ENCODE measurements at regions not wholly inside any gene's neighbourhood (a gene's known extent, or its start where the extent isn't known, plus 50 kb on each side); places are given as distances from the start of the nearest gene placed in this dataset.

DNA sequence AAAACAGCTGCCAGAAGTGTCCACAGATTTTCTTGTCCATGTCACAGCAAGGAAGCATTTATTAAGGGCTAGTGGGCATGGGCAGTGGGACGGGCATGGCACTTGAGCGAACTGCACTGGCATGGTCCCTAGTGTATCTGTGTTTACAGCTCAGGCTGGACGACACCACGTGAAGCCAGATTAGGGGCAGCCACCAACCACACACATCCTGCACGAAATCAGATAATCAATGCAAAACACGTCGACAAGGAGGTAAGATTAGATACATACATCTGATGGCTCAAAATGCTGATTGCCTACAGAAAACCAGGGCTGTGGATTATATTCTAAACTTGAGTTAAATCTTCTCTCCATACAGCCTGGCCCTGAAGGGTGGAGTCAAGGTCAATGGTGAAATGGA lies 103.8 kb upstream of the ATP6AP2 start:
- Histone ChIP-seq H3K9me3 (no peaks in the 10 kb centered on the region), H3K4me3 (no peak overlapping the region), H3K4me1 (no peaks in the 10 kb centered on the region), H3K36me3 (ENCODE audit: low read depth, missing control alignments) (no peaks in the 10 kb centered on the region), H3K27ac (no peak overlapping the region), H3K27me3 (no peaks in the 10 kb centered on the region)
- TF ChIP-seq, protein P1, sequence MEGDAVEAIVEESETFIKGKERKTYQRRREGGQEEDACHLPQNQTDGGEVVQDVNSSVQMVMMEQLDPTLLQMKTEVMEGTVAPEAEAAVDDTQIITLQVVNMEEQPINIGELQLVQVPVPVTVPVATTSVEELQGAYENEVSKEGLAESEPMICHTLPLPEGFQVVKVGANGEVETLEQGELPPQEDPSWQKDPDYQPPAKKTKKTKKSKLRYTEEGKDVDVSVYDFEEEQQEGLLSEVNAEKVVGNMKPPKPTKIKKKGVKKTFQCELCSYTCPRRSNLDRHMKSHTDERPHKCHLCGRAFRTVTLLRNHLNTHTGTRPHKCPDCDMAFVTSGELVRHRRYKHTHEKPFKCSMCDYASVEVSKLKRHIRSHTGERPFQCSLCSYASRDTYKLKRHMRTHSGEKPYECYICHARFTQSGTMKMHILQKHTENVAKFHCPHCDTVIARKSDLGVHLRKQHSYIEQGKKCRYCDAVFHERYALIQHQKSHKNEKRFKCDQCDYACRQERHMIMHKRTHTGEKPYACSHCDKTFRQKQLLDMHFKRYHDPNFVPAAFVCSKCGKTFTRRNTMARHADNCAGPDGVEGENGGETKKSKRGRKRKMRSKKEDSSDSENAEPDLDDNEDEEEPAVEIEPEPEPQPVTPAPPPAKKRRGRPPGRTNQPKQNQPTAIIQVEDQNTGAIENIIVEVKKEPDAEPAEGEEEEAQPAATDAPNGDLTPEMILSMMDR (IDR thresholded peaks at IDR 0.05) = no peak
- no peak for TF ChIP-seq POLR2A (IDR thresholded peaks at IDR 0.05)
- no peak for DNase-seq
- WGBS, 2 donors = 71 to 88% methylated on average over 6 to 7 of the region's 7 CpGs
- intact Hi-C loops (cut with DNase I; ENCODE audit: low total_unique reads) = no loop called here

DNA sequence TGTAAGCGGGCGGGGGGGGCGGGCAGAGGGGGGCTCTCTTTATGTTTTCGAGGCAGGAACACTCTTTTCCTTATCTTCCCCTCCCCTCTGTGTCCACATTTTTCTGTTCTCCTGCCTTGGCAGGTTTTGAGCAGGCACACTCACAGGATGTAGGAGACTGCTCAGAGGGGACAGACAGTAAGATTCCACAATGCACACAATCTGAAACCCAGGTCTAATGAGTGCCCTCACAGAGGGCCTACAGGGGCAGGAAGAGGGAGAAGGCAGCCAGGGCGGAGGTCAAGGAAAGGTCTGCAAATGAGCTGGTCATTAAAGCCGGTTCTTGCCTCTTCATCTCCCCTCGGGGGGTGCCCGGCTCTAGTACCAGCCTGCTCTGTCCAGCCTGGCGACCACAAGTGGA lies 106.1 kb upstream of the ATP6AP2 start:
- 70% methylated on average over 9 of the region's 9 CpGs; no CpG with 5 or more reads in 1 of the 2 donors for WGBS, 2 donors
- no peaks in the 10 kb centered on the region for H3K9me3 ChIP-seq
- intact Hi-C loops (cut with DNase I; ENCODE audit: low total_unique reads) = no loop called here
- H3K27me3 ChIP-seq = no peaks in the 10 kb centered on the region
- H3K4me3 ChIP-seq = no peak overlapping the region
- H3K4me1 ChIP-seq = no peaks in the 10 kb centered on the region
- TF ChIP-seq, protein P1 (IDR thresholded peaks at IDR 0.05) = no peak
- no peak for TF ChIP-seq POLR2A (IDR thresholded peaks at IDR 0.05)
- no peak for DNase-seq
- H3K27ac ChIP-seq = no peak overlapping the region
- no peaks in the 10 kb centered on the region for H3K36me3 ChIP-seq (ENCODE audit: low read depth, missing control alignments)

DNA sequence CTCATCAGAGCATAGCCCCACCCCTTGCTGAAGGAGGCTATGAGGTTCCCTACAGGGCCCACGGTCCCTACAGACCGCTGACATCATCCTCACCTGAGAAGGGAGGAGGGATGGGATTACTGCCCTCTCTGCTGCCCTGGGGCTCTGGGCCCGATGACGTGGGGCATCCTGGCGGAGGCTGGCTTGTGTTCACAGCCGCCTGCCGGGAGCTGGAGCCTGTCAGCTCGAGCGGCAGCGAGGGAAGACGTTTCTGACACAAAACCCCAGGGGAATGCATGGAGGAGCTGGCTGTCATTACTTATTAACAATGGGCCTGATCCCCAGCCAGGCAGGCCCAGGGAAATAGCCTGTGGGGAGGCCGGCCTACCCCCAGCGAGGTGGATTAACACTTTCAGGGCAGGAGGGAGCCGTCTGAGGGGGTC lies 106.6 kb upstream of the ATP6AP2 start:
- intact Hi-C loops (cut with DNase I; ENCODE audit: low total_unique reads) = no loop called here
- Histone ChIP-seq H3K4me3 (no peak overlapping the region), H3K9me3 (no peaks in the 10 kb centered on the region), H3K27me3 (no peaks in the 10 kb centered on the region), H3K27ac (no peak overlapping the region), H3K4me1 (no peaks in the 10 kb centered on the region), H3K36me3 (ENCODE audit: low read depth, missing control alignments) (no peaks in the 10 kb centered on the region)
- 59 to 75% methylated on average over 9 to 13 of the region's 14 CpGs for WGBS, 2 donors
- DNase-seq = no peak
- TF ChIP-seq, protein P1 (IDR thresholded peaks at IDR 0.05) = no peak
- no peak for TF ChIP-seq POLR2A (IDR thresholded peaks at IDR 0.05)

DNA sequence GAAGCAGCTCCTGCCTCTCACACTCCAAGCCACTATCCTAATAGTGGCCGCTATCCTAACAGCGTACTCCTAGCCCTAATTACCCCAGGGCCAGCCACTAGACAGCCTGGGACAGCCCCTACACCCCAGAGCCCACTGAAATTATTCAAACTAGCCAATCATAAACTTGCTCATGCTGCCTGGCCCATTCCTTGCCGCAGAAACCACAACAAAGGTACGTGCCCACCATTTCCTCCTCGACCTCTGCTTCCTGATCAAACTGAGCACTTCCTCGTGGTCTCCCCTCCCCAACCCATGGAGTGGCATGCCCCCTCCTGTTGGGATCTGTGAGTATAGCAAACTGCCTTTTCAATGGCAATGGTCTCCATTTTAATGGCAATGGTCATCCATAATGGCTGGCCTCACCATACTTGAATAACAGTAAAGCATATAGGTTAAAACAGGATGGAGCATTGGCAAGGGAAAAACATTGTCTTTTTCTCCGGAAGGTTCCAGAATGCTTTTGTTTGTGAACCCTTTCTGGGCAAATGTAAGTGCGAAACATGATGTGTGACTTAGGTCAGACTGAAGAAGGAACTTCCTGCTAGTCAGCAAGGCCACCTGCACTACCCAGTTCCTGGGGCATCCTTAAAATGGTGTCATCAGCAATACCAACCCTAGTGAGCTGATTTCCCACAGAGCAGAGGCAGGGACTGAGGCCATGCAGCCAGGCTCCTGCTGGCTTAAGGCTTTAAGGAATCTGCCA lies 107.1 kb upstream of the ATP6AP2 start:
- 82 to 86% methylated on average over 2 to 8 of the region's 8 CpGs for WGBS, 2 donors
- no peak overlapping the region for H3K27ac ChIP-seq
- DNase-seq = no peak
- TF ChIP-seq, protein P1 (IDR thresholded peaks at IDR 0.05) = no peak
- no peak for TF ChIP-seq POLR2A (IDR thresholded peaks at IDR 0.05)
- no peaks in the 10 kb centered on the region for H3K4me1 ChIP-seq
- no peaks in the 10 kb centered on the region for H3K36me3 ChIP-seq (ENCODE audit: low read depth, missing control alignments)
- H3K27me3 ChIP-seq = no peaks in the 10 kb centered on the region
- intact Hi-C loops (cut with DNase I; ENCODE audit: low total_unique reads) = no loop called here
- H3K9me3 ChIP-seq = no peaks in the 10 kb centered on the region
- no peak overlapping the region for H3K4me3 ChIP-seq

All from testis (tissue), 2 donors.